HL-60 (cell line): ENCODE measurements at regions not wholly inside any gene's neighbourhood (a gene's known extent, or its start where the extent isn't known, plus 50 kb on each side); places are given as distances from the start of the nearest gene placed in this dataset.

ENCODE experiments used
- CTCF ChIP-seq: IDR thresholded peaks from one replicate; pipeline ENCODE4 v1.5.1; 2011; ENCODE audit warnings: low read length, control low read depth, inconsistent platforms; ENCODE audit not compliant: insufficient read depth
- GABPA ChIP-seq: IDR thresholded peaks from 2 replicates; pipeline ENCODE4 v1.6.1; 2012; ENCODE audit warnings: low read depth
- POLR2AphosphoS5 ChIP-seq: IDR thresholded peaks from 2 replicates; pipeline ENCODE4 v1.6.1; 2012; ENCODE audit warnings: low read depth
- SPI1 ChIP-seq: IDR thresholded peaks from 2 replicates; pipeline ENCODE4 v1.6.1; 2012; ENCODE audit warnings: low read depth, mild to moderate bottlenecking, borderline replicate concordance
- TF ChIP-seq, protein P1 (sequence below): IDR thresholded peaks from 2 replicates; pipeline ENCODE4 v1.6.1; 2012; ENCODE audit warnings: low read depth; ENCODE audit not compliant: insufficient replicate concordance

DNA sequence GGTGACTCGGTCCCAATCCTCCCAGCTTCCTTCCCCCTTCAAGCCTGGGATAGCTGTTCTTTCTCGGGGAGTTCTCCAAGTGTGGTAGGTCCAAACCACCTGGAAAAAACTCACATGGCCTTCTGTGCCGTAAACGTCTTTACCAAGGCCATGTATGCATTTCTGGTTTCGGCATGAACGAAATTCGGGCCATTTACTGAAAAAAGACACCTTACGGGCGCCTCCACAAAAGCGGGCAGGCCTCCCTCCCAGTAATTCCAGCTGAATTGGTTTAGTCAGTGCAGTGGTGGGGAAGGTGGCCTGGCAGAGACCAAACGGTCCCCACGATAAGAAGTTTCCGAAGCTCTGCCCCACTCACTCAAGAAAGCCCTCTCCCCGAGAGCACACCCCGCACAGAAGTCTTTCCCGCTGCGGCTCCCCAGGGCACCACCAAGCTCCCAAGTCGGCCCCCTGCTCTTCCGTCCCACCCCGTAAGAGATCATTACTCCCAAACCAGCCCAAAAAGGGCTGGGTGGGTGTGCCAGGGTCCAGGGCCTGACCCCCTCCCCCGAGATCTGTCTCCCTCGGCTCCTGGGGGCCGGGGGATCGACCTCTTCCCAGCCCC lies 86.3 kb upstream of the MELK start:
- TF ChIP-seq CTCF (no peak), SPI1 (no peak), POLR2AphosphoS5 (no peak), GABPA (no peak)
- TF ChIP-seq, protein P1, sequence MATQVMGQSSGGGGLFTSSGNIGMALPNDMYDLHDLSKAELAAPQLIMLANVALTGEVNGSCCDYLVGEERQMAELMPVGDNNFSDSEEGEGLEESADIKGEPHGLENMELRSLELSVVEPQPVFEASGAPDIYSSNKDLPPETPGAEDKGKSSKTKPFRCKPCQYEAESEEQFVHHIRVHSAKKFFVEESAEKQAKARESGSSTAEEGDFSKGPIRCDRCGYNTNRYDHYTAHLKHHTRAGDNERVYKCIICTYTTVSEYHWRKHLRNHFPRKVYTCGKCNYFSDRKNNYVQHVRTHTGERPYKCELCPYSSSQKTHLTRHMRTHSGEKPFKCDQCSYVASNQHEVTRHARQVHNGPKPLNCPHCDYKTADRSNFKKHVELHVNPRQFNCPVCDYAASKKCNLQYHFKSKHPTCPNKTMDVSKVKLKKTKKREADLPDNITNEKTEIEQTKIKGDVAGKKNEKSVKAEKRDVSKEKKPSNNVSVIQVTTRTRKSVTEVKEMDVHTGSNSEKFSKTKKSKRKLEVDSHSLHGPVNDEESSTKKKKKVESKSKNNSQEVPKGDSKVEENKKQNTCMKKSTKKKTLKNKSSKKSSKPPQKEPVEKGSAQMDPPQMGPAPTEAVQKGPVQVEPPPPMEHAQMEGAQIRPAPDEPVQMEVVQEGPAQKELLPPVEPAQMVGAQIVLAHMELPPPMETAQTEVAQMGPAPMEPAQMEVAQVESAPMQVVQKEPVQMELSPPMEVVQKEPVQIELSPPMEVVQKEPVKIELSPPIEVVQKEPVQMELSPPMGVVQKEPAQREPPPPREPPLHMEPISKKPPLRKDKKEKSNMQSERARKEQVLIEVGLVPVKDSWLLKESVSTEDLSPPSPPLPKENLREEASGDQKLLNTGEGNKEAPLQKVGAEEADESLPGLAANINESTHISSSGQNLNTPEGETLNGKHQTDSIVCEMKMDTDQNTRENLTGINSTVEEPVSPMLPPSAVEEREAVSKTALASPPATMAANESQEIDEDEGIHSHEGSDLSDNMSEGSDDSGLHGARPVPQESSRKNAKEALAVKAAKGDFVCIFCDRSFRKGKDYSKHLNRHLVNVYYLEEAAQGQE: no peak
